Stimulated activated CD4-positive, alpha-beta T cell treated with anti-CD3 and anti-CD28 coated beads, Interleukin-12 subunit alpha, Interleukin-12 subunit beta, amount 100 ng/mL, for 24 hours (primary cell): ENCODE measurements at regions not wholly inside any gene's neighbourhood (a gene's known extent, or its start where the extent isn't known, plus 50 kb on each side); places are given as distances from the start of the nearest gene placed in this dataset.

ENCODE experiments used
- DNase-seq, 2 experiments: peaks; one replicate each; pipeline ENCODE4 v3.0.0-alpha.2; 2020; ENCODE audit warnings: low read depth in 2 of 2

GRCh38 chr15:81484086-81484955, 110.3 kb upstream of the TMC3 start:
- DNase-seq: no peak

GRCh38 chr15:81483496-81483895, 109.5 kb upstream of the TMC3 start:
- DNase-seq: no peak

- DNase-seq: no peak
These were observed 107.3 kb upstream of the TMC3 start for GRCh38 chr15:81481346-81481745.

GRCh38 chr15:81480645-81481053, 106.6 kb upstream of the TMC3 start:
- DNase-seq: no peak

GRCh38 chr15:81478354-81478753, 104.3 kb upstream of the TMC3 start:
- DNase-seq: no peak

- DNase-seq: no peak
These were observed 101.9 kb upstream of the TMC3 start for GRCh38 chr15:81475926-81476325.

- DNase-seq: no peak
These were observed 101.5 kb upstream of the TMC3 start for GRCh38 chr15:81475471-81475870.

- DNase-seq: no peak
These were observed 99.9 kb upstream of the TMC3 start for GRCh38 chr15:81473946-81474345.

GRCh38 chr15:81473177-81473576, 99.2 kb upstream of the TMC3 start:
- no peak for DNase-seq

- DNase-seq: no peak
These were observed 97.1 kb upstream of the TMC3 start for GRCh38 chr15:81471151-81471550.

GRCh38 chr15:81469154-81469553, 95.1 kb upstream of the TMC3 start:
- no peak for DNase-seq

GRCh38 chr15:81466741-81467140, 92.7 kb upstream of the TMC3 start:
- DNase-seq: no peak

GRCh38 chr15:81454024-81454423, 80.0 kb upstream of the TMC3 start:
- no peak for DNase-seq

- no peak for DNase-seq
These were observed 76.7 kb upstream of the TMC3 start for GRCh38 chr15:81450721-81451120.

GRCh38 chr15:81449836-81450474, 75.9 kb upstream of the TMC3 start:
- no peak for DNase-seq

- DNase-seq: no peak
These were observed 69.2 kb upstream of the TMC3 start for GRCh38 chr15:81443040-81443820.

GRCh38 chr15:81442454-81442853, 68.4 kb upstream of the TMC3 start:
- DNase-seq: no peak

GRCh38 chr15:81434851-81435250, 60.8 kb upstream of the TMC3 start:
- DNase-seq: no peak

- DNase-seq: no peak
These were observed 59.4 kb upstream of the TMC3 start for GRCh38 chr15:81433462-81433861.

GRCh38 chr15:81432179-81432578, 58.2 kb upstream of the TMC3 start:
- DNase-seq: no peak

GRCh38 chr15:81427176-81427575, 53.2 kb upstream of the TMC3 start:
- no peak for DNase-seq

- no peak for DNase-seq
These were observed 51.9 kb upstream of the TMC3 start for GRCh38 chr15:81425905-81426304.
